Dedifferentiated amniotic fluid mesenchymal stem cell (primary cell): ENCODE measurements at regions not wholly inside any gene's neighbourhood (a gene's known extent, or its start where the extent isn't known, plus 50 kb on each side); places are given as distances from the start of the nearest gene placed in this dataset.

Experiments used
- DNase-seq: peaks from one replicate; pipeline ENCODE4 v3.0.0-alpha.2; 2016; ENCODE audit errors: extremely low spot score

- no peak for DNase-seq
Observed at GRCh38 chr6:91711518-91711917, 1124.6 kb upstream of the MAP3K7 start.

GRCh38 chr6:91710342-91710741 lies 1123.5 kb upstream of the MAP3K7 start:
- no peak for DNase-seq

- DNase-seq = no peak
Observed at GRCh38 chr6:91708534-91708933, 1121.7 kb upstream of the MAP3K7 start.

DNA sequence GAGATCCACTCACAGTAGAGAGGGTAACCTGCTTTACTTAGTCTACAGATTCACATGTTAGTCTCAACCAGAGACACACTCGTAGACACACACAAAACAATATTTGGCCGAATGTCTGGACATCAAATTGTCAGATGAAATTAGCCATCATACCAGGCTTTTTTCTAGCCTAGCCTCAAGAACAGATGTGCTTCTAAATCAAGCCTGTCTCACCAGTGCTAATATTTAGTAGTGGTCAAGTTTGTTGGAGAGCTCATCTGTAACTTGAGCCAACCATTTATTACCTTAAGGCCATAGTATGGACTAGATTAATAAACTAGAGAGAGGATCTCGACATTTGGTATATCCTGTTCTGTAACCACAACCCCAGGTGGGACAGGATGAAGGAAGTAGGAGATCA lies 1118.8 kb upstream of the MAP3K7 start:
- no peak for DNase-seq

- no peak for DNase-seq
Observed at GRCh38 chr6:91704531-91704930, 1117.7 kb upstream of the MAP3K7 start.

- no peak for DNase-seq
Observed at GRCh38 chr6:91697010-91697695, 1110.3 kb upstream of the MAP3K7 start.

DNA sequence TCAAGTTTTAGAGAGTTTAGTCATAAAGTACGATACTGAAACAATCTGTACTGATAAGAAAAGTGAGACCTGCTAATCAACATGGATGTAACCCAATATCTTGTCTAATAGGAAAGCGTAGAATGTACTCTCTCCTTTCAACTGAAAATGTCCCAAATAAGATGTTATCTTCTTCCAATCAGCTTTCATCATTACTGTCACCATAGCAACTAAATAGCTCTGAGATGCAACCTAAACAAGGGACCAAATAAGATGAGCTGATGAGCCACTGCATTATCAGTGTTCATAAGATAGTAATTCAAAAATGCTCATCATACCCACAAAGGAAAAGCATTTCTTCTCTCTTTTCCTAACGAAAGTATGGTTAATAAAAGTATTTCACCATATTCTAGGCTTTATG lies 1108.3 kb upstream of the MAP3K7 start:
- DNase-seq = no peak

GRCh38 chr6:91694016-91694654 lies 1107.3 kb upstream of the MAP3K7 start:
- no peak for DNase-seq

- DNase-seq = no peak
Observed at GRCh38 chr6:91691449-91691848, 1104.6 kb upstream of the MAP3K7 start.

- no peak for DNase-seq
Observed at GRCh38 chr6:91683240-91683639, 1096.4 kb upstream of the MAP3K7 start.

- DNase-seq = no peak
Observed at GRCh38 chr6:91681296-91681695, 1094.4 kb upstream of the MAP3K7 start.

DNA sequence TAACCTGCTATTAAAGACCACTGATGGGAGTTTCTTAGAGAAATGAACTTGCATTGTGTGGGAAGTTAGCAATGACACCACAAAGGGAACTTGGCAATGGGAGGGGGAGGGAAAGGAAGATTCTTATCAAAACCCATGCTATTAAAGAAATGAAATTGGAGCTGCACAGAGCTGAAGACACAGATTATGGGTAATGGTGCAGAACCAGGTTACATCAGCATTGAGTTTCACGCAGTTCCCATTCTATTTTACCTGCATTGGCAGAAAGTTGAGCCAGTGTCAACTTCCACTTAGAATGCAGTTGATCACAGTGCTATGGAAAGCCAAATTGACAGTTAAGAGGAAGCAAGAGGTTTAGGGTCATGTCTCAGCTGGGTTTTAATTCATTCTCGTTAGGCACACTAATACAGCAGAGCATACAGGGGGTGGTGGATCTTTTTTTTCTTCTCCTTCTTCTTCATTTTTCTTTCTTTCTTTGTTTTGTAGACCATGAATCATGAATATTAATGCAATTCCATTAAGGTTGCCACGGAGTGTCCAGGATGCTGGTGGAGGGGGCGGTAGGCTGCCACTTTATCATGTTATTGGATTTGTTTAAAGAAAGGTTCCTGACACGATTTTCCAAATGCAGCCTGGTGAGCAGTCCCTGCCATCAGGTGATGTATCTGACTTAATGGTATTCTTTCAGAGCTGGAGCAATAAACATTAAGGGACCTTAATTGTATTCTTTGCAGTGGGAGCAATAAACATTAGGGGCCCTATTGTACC lies 1092.0 kb upstream of the MAP3K7 start:
- no peak for DNase-seq

DNA sequence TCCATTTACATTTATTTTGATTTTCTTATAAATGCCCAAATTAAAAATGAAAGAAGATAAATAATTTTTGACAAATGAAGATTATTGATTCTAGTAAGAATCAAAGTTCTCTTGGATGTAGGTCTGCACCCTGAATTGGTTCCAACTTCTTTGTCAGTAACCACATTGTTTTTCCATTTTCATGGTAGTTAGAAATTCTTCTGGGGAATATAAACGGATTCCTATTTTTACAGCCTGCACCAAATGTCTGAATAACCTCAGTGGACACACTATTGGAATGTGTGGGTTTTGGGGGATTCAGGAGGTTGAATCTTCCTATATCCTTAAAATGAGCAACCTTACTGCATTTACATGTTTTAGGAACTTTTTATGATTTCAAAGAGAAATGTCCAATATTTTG lies 1085.3 kb upstream of the MAP3K7 start:
- DNase-seq = no peak

GRCh38 chr6:91669871-91670268 lies 1083.0 kb upstream of the MAP3K7 start:
- no peak for DNase-seq

GRCh38 chr6:91669154-91669870 lies 1082.4 kb upstream of the MAP3K7 start:
- DNase-seq = no peak

- no peak for DNase-seq
Observed at GRCh38 chr6:91667596-91667995, 1080.7 kb upstream of the MAP3K7 start.

DNA sequence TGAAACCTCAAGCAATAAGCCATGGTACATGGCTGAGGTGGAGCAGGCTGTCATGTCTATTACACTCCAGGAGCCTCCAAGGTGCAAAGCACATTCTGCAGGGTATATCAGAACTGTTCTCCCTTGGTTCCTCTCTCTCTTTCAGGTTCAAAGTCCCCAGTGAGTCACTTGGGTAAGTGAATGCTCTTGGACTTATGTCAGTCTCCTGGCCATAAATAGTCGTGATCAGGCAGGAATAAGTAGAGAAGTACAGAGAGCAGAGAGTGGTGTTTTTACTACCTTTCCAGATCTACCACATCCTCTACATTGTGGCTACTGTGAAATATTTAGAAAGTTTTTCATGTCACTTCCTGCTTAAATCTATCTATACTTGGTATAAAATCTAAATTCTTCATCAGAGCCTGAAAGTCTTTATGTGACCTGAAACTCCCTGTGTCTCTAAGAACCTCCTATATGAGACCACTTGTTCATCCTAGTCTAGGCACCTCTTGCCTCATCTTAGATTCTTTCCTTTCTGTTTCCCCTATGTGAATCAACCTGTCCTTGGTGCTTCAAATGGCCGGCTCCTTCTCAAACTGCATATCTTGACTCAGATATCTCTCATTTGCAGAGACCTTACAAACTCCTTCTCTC lies 1077.6 kb upstream of the MAP3K7 start:
- DNase-seq = no peak

DNA sequence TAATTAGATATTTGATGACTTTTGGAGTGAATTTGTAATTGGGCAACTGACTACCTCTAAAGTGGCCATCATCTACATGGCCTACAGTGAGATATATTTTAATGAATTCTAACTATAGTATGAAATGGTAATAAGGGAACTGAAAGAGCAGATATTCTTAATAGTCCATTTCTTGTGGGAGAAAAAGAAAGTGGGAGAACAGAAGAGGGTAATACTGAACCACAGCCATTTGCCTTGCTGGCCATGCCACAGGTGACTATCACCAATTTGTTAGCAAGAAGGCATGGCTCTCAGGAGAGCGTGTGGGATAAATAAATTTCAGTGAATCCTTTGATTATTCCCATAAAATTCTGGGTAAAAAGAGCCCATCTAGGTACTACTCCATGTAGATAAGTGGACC lies 1074.0 kb upstream of the MAP3K7 start:
- DNase-seq = no peak

- DNase-seq = no peak
Observed at GRCh38 chr6:91659891-91660290, 1073.0 kb upstream of the MAP3K7 start.

DNA sequence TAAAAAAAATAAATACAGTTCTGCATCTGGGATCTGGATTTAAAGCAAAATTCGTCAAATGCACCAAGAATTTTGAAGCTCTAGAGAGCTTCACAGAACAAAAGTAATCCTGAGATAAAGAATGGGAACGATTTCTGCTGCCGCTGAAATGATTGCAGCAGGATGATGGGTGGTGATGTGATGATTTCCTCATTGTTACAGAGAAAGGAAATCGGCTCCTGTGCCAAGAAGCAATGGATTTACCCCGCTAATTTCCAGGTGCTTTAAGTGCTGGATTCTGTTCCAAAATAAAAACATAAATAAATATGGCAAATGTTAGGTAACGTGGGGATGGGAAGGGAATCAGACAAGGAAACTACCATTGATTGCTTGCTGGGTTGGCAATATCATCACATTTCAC lies 1067.9 kb upstream of the MAP3K7 start:
- DNase-seq = no peak

GRCh38 chr6:91654357-91654756 lies 1067.5 kb upstream of the MAP3K7 start:
- no peak for DNase-seq

- no peak for DNase-seq
Observed at GRCh38 chr6:91653895-91654294, 1067.0 kb upstream of the MAP3K7 start.
